ENCODE measurements at regions not wholly inside any gene's neighbourhood (a gene's known extent, or its start where the extent isn't known, plus 50 kb on each side); places are given as distances from the start of the nearest gene placed in this dataset.

GRCh38 chr13:28566891-28567290 lies 72.0 kb upstream of the FLT1 start:
- DNase-seq (ENCODE audit: low read depth), result no peak
- H3K4me3 ChIP-seq (ENCODE audit: low read depth, low read length), result no peak overlapping the region
- TF ChIP-seq, protein P1, sequence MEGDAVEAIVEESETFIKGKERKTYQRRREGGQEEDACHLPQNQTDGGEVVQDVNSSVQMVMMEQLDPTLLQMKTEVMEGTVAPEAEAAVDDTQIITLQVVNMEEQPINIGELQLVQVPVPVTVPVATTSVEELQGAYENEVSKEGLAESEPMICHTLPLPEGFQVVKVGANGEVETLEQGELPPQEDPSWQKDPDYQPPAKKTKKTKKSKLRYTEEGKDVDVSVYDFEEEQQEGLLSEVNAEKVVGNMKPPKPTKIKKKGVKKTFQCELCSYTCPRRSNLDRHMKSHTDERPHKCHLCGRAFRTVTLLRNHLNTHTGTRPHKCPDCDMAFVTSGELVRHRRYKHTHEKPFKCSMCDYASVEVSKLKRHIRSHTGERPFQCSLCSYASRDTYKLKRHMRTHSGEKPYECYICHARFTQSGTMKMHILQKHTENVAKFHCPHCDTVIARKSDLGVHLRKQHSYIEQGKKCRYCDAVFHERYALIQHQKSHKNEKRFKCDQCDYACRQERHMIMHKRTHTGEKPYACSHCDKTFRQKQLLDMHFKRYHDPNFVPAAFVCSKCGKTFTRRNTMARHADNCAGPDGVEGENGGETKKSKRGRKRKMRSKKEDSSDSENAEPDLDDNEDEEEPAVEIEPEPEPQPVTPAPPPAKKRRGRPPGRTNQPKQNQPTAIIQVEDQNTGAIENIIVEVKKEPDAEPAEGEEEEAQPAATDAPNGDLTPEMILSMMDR (IDR thresholded peaks at IDR 0.05; ENCODE audit: insufficient read depth, low read depth, low read length), result no peak

DNA sequence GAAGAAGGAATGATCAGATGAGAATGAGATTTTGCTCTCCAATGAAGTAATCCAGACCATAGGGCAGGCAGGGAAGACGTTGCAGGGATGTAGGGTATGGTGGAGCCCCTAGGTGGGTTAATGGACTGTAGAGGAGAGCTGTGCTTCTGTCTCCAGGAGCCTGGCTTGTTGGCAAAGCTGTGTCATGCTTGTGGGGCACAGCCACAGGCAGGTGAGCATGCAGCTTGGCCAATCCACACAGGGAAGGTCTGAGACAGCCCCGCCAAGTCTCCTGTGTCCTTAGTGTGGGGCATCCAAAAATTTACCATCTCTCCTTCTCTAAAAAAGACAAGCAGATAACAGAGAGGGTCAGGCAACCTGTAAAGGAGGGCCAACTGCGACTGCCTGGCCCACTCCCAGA lies 71.4 kb upstream of the FLT1 start:
- DNase-seq (ENCODE audit: low read depth), result no peak
- H3K4me3 ChIP-seq (ENCODE audit: low read depth, low read length), result no peak overlapping the region
- TF ChIP-seq, protein P1 (IDR thresholded peaks at IDR 0.05; ENCODE audit: insufficient read depth, low read depth, low read length), result no peak

DNA sequence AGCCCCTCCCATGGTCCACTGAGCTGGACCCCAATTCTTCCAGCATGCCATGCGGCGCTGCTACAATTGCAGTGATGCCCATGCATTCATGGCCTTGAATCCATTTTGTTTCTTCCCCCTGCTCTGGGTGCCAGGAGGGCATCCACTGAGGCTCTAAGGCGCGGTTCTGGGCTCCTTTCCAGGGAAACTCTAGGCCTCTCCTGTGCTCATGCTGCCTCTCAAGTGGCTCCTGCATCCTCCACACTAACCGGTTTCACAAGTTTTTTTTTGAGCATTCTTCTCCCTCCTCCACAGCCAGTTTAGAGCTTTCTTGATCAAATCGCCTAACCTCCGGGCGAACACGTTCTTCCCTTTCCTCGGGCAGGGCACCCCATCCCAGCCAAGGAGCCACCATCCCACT lies 69.1 kb upstream of the FLT1 start:
- no peak overlapping the region for H3K4me3 ChIP-seq (ENCODE audit: low read depth, low read length)
- DNase-seq (ENCODE audit: low read depth), result no peak
- TF ChIP-seq, protein P1 (IDR thresholded peaks at IDR 0.05; ENCODE audit: insufficient read depth, low read depth, low read length), result no peak

DNA sequence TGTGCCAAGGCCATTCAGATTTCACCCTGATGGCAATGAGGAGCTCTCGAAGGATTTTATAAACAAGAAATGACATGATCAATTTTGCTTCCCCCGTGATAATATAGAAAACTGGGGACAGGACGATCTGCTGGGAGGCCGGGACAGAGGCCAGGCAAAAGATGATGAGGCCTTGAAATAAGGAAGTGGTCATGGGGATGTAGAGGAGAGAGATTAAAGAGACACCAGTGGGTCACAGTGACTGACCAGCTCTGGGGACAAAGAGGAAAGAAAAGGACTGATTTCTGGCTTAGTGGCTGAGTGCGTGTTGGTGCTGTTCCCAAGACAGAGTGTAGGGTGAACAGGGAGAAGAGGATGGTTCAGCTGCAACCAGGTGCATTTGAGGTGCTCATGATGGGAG lies 68.7 kb upstream of the FLT1 start:
- H3K4me3 ChIP-seq (ENCODE audit: low read depth, low read length), result no peak overlapping the region
- TF ChIP-seq, protein P1 (IDR thresholded peaks at IDR 0.05; ENCODE audit: insufficient read depth, low read depth, low read length), result no peak
- no peak for DNase-seq (ENCODE audit: low read depth)

GRCh38 chr13:28560612-28561011 lies 65.7 kb upstream of the FLT1 start:
- no peak overlapping the region for H3K4me3 ChIP-seq (ENCODE audit: low read depth, low read length)
- TF ChIP-seq, protein P1 (IDR thresholded peaks at IDR 0.05; ENCODE audit: insufficient read depth, low read depth, low read length), result no peak
- no peak for DNase-seq (ENCODE audit: low read depth)

DNA sequence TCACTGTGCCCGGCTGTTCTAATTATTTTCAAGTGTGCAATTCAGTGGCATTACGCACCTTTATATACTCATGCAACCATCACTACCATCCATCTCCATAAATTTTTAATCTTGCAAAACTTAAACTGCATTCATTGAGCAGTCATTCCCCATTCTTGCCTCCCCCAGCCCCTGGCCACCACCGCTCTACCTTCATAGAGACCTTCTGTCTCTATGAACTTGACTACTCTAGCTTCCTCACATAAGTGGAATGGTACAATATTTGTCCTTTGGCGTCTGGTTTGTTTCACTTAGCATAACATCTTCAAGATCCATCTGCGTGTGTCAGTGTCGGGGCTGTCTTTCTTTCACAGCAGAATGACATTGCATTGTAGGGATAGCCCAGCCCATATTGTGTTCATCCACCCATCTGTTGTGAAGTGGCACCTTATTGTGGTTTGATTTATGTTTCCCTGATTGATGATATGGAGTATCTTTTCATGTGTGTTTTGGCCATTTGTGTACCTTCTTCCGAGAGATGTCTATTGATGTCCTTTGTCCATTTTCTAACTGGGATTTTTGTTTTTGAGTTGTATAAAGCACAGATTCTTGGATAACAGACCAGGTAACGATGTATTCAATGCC lies 64.8 kb upstream of the FLT1 start:
- H3K4me3 ChIP-seq (ENCODE audit: low read depth, low read length), result no peak overlapping the region
- no peak for DNase-seq (ENCODE audit: low read depth)
- TF ChIP-seq, protein P1 (IDR thresholded peaks at IDR 0.05; ENCODE audit: insufficient read depth, low read depth, low read length), result no peak

DNA sequence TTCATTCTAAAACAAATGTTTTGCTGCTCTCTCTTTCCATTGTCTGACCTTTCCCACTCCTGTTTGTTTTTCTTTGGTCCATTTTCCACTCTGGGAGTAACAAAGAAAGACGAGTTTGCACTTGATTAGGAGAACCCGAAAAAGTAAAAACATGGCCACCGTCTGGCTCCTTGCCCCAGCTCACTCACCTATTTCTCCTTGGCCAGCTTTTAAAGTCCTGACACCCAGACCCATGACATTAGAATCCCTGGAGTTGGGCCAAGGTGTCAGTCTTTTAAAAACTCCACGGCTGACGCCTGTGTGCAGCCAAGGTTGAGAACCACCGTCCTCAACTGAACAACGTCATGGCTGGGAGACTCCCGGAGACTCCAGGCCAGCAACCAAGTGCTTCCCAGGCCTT lies 63.6 kb upstream of the FLT1 start:
- DNase-seq (ENCODE audit: low read depth), result no peak
- H3K4me3 ChIP-seq (ENCODE audit: low read depth, low read length), result no peak overlapping the region
- TF ChIP-seq, protein P1 (IDR thresholded peaks at IDR 0.05; ENCODE audit: insufficient read depth, low read depth, low read length), result no peak

Data from fibroblast of villous mesenchyme (primary cell).